ENCODE measurements at regions not wholly inside any gene's neighbourhood (a gene's known extent, or its start where the extent isn't known, plus 50 kb on each side); places are given as distances from the start of the nearest gene placed in this dataset.

DNA sequence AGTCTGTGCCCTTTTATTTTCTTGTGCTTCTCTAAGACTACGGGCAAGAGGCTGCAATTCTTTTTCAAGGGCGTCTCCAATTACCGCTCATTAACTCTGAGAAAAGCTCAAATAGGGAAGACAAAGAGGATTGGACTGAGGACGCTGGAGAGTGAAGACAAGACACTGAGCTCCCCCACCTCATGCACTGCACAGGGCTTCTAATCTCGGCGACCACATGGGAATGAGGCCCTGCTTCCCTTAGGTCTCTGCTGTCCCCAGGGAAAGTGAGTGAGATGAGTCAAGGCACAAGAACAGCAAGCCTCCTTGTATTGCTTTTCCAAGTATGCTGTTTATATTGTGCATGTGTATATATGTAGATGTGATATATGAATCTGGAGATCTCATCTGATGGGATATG, 392.2 kb upstream of the CFAP20DC start:
- DNase-seq: no peak

DNA sequence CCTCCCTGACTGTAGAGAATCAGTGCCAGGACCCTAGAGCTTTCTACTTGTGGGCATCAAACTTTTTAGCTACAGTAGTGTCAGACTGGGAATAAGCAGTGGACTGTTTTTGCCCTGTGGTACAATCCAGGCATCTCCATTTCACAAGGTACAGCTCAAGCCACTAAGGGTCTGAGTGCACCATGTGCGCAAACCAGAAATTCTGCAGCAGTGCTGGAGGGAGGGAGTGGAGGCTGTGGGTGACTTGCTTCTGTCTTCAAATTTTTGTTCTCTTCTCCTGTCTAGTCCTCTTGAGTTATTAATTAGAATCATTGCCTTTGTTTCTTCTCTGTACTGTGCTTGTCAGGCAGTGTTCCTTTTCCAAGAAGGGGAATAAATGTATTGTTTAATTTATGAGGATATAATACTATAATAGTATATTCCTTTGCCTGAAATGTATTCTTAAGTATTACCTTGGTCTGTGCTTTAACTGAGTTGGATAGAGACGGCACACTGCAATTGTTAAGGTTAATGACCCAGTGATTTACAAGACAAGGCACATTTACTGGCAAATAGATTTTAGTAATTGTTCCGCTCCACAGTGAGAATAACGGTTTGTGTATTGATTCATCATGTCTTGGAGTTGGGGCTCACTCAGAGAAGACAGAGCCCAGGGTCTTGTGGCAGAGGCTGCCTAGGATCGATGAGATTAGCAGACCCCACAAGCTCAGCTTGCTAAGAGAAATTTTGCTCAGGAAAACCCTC, 390.6 kb upstream of the CFAP20DC start:
- no peak for DNase-seq

DNA sequence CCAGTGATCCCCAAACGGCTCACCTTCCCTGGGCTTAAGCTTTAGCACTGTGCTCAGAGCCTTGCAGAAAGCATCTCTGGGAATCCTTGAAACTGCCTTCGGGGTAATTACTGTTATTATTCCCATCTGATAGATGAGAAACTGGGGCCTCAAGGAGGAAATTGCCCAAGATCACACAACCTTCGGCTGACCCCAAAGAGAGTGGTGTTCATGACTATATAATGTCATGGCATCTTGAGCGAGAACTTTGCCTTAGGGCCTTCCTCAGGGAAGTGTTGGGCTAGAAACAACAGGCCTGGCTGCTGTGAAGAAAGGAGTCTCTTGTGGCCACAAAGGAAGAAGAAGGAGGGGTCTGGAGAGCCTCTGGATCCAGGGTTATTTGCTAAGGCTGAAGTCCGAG, 388.7 kb upstream of the CFAP20DC start:
- DNase-seq: no peak

DNA sequence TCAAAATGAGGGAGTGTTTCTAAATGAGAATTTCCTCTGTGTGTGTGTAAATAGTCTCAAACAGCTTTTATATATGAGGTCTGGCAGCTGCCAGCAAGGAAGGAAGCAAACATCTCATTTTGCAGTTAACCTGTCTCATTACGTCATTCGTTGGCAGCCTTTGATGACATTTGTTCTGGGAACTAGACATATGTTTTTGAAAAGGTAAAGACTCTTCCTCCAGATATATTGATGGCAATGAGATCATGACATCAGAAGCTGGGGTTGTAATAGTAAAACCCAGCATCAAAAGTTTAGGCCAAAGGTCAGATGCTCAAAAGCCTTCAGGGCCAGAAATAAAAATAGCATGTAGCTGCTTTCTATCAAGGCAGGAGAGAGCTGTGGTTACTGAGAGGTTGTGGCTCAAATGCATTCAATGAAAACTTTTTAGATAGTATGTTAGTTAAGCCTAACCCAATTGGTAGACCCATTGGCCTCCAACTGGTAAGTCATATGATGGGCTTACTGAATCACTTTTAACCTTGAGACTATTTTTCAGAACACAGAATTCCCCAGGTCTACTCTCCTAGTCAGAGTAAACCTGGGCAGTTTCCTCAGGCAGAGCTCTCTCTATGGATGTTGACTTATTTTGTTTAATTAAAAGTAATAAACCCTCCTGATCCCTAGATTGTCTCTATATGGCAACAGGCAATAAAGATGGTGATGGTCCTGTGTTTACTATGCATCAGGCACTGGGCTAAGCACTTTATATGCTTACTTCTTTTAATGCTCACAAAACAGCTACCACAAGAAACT, 386.5 kb upstream of the CFAP20DC start:
- DNase-seq: no peak

DNA sequence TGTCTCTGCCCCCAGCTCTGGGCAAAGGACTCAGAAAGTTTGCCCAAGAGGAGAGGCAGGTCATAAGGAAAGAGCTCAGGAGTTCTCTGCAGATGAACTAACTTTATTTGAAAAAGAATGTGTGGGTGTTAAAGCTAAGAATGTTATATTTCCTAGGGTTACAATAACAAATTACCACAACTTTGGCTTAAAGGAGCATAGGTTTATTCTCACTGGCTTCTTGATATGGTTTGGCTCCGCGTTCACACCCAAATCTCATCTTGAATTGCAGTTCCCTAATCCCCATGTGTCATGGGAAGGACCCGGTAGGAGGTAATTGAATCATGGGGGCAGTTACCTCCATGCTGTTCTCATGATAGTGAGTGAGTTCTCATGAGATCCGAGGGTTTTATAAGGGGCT, 383.7 kb upstream of the CFAP20DC start:
- no peak for DNase-seq

DNA sequence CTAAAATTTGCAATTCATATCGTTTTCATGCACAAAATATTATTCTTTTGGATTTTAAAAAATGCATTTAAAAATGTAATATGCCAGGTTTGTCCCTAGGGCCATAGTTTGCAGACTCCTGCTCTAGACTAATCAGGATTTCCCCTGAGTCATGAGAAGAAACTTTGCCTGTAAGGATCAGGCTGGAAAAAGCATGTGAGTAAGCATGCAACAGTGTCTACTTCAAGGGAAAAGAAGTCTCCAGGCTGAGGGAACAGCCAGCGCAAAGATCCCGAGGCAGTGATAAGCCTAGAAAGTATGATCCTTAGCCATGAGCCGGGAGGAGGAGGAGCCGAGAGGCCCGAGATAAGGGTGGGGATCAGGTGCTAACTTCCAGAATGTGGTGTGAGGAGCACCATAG, 382.8 kb upstream of the CFAP20DC start:
- DNase-seq: no peak

DNA sequence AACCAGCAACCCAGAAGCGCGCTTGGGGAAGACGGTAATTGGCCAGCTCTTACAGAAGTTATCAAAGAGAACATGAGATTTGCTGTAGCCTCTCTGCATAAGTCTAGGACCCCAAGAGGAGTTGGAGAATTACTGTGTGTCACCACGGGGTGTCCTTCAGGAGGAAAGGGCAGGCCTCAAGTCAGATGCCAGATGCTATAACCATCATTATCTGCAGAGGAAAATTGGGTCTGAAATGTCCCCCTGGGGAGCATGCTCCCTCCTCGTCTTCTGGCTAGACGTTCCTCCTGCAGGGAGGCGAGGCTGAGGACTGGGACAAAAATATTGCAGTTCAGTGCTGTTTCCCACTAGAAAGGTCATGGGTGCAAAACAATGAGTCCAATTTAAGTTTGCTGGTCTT, 380.5 kb upstream of the CFAP20DC start:
- no peak for DNase-seq

DNA sequence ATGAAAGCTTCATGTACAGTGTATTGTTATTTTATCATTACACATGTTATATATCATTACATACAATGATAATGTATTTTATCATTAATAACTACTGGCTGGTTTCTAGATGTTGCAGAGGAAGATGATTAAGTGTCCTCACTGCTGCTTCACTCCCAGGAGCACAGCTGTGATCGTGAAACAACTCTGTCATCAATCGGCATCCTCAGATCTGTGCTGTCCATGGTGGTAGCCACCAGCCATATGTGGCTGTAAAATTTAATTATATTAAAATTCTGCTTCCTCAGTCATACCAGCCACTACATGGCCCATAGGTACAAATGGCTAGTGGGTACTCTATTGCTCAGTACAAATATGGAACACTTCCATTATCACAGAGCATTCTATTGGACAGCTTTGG, 379.4 kb upstream of the CFAP20DC start:
- no peak for DNase-seq

DNA sequence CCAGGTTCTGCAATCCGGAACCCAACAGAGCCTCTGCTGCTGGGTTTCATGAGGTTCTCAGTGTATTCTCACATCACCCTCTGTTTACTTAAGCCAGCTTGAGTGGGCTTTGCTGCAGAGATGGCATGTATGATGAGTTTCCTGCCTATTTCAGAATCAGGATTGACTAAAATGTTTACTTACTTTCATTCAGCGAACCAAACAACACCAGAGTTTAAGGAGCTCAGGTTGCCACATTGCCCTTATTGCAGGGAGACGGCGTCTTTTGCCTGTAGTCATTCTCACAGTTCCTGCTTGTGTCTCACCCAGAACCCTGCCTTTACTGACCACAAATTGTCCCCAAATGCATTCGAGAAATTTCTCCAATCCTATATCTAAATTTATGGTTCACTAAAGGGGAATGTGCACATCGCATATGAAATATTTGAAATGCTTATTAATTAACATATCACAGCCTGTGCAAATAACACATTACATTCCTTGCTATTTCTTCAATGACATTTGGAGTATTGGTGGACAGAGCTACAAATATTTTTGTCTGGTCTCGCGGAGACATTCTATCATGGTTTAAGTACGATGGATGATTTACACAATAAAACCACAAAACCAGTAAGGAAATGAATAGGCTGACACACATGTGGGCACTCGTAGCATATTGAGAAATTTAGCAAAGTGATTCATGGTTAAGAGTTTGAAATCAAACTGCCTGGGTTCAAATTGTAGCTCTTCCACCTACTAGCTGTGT, 377.2 kb upstream of the CFAP20DC start:
- DNase-seq: no peak

DNA sequence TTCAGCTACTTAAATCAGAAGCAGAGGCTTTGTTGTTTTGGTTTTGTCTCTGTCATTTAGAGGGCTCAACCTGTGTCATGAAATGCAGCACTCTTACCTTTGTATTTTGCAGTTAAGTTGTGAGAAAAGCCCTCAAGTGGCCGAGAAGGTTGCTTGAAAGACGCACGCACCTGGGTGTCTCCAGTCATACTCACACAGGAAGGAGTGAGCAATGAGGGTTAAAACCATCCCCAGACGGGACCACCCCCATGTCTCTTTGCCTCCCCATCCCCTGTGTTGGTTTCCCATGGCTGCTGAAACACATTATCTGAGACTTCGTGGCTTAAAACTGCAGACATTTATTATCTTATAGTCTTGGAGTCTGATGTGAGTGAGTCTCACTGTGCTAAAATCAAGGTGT, 376.1 kb upstream of the CFAP20DC start:
- no peak for DNase-seq

DNA sequence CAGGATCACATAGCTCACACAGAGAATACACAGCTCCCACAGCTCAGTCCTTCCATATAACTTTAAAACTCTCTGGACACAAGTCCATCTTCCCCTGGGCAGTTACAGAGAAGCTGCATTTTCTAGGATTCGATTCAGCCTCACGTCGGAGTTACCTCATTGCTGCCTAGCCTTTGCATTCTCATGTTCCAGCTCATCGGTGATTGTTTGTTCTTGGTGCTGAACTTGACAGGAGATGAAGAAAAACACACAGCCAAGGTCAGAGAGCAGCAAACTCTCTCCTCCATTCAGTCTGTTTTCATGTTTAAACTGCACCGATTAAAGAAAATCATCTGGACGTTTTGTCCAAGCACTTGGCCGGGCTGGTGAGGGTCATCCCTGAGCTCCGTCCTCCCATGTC, 375.5 kb upstream of the CFAP20DC start:
- DNase-seq: no peak

DNA sequence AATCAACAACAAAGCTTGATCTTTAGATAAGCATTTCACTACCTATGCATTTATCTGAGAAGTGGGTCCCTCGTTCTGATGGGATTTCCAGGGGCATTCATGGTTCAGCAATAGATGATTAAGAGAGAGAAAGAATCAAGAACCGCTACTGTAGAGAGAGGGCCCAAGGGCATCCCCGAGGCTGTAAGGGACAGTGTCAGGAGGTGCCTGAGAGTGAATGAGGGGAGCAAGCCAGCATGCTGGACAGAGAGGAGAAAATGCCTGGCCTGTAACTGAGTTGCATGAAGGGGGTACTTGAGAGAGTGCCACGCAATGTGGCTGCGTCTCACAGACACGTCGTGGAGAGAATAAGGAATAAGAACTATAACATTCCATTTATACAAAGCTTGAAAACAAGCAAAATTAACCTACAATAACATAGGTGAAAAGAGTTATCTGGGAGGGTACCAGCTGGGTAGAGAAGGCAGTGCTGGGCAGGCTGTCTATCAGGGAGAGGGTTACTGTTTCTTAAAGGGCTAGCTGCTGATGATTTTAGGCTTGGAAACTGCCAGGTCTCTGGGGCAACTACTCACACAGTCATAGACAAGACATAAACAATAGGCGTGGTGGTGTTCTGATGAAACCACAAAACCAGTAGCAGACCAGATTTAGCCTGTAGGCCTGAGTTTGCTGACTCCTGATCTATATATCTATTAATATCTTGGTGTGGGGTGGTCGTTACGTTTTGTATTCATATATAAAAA, 374.6 kb upstream of the CFAP20DC start:
- DNase-seq: no peak

DNA sequence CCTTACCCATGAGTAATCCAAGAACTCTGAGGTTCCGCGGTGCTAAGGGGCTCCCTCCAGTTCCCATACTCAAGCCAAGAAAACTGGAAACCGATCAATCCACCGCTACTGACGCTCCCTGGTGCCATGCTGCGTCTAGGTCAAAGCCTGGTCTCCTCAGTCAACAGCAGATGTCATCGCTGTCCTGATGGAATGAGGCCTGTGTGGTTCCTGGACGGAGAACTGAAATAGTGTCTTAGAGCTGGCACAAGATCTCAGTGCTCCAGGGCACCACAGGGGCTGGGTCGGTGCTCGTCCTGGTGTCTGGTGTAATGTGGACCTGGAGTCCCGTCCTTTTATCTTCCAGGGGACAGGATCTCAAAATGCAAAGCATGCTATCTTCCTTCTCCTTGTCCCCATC, 373.9 kb upstream of the CFAP20DC start:
- no peak for DNase-seq

DNA sequence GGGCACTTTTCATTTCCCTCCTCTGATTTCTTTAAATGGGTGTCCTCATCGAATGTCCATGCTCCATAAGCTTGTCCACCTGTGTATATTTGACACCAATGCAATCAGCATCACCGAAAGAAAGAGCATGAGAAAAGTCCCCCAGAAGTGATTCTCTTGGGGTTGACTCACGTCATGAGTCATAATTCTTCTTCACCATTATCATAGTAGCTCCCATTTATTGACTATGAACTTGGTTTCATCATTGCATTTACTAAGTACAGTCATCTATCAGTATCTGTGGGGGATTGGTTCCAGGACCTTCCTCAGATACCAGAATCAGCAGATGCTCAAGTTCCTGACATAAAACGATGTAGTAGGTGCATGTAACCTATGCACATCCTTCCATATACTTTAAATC, 372.5 kb upstream of the CFAP20DC start:
- DNase-seq: no peak

DNA sequence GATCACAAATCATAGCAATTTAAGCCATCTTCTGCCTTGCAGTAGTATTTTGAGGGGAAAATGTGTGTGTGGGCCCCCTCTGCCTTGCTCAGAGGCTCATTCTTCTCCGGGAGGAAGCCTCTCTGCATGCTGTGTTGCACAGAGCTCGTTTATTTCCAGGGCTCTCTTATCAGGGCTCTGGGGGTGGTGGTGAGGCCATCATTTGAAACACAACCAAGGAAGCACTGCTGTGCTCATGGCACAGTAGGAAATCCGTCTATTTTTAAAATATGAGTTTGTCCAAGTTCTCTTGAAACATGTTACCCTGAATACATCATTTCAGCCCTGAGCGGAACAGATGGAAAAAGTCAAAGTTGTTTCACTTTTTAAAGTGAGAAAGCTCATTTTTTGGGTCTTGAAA, 369.0 kb upstream of the CFAP20DC start:
- no peak for DNase-seq

DNA sequence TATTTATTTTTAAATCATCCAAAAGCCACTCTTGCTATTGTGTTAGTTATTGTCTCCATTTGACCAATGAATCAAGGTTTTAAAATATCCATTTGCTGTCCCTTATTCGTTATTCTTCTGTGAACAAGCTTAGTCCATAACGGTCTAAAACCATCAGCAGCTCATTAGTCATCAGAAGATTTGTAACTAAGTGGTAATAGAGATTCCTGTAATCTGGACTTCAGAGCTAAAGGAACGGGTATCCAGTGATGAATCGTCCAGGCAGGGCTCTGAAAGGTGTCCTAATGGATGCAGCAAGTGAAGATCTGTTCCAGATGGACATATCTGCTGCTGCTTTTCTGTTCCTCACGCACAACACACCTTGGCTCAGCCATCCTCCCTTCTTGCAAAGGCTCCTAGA, 362.7 kb upstream of the CFAP20DC start:
- DNase-seq: no peak

DNA sequence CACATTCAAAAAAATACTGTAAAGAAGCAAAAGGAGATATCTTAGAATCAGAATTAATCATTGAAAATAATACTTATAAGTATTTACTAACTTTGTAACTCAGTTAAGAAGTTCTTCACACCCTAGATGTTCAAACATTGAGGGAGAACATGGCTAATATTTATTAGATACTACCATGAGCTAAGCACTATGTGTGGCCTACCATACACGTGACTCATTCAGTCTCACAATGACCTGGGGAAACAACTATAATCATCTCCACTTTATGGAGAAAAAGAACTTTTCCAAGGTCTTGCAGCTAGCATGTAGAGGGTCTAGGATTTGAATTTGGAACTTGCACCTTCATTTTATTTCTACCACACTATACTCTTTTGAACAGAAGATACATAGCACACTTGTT, 361.9 kb upstream of the CFAP20DC start:
- DNase-seq: no peak

DNA sequence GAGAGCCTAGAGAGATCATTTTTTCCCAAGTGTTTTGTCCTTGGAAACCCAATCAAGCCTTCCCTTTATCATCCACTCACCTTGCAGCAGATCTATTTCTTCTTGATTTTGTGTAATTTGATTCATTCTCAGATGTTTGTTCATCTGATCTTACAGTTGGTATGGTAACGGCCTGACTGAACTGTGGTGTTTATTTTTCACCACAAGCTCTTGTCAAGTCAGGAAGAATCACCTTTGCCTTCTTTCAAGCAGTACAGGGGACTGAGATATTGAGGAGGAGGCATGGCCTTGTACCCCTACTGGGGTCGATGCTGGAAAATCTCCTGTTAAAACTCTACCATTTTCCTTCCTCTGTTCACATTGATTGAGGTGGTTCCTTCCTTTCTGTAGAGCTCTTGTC, 361.4 kb upstream of the CFAP20DC start:
- no peak for DNase-seq

DNA sequence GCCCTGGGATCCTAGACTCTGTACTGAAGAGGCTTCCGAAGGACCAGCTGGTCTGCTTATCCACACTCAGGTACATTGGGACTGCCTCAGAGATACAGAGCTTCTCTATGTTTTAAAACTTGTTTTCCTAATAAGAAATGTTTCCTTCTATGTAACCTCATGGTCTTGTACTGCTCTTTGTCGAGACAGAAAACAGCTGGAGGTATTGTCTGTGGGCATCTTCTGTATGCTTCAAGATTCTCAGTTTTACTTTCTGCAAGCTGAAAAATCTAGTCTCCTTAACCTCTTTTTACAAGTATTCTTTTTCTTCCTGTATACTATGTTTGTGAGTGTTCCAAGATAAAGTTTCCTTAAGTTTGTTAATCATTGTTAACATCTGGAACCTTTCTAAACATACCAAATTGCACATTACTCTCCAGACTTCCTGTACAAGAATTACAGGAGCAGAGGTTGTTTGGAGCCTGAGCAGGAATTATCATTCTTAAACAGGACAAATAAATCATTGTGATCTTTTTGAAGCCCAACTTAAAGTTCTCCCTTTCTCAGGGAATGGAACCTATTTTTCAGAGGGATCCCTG, 358.3 kb upstream of the CFAP20DC start:
- no peak for DNase-seq

DNA sequence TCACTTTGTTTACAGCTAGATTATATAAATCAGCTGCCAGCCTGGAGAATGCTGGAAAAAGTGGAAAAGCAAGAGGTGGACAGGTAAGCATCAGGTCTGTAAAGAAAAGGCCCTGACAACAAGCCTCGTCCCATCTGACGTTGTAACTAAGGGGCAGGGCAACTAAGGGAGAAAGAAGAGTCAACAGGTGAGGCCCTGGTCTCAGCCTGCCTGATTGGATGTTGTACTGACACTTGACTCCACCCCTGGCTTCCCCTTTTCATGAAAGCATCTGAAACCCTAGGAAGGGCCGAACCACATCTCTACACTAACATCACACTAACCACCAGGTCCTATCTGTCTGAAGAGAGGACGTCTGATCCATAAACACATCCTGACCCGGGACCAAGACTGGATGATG, 357.6 kb upstream of the CFAP20DC start:
- DNase-seq: no peak

DNA sequence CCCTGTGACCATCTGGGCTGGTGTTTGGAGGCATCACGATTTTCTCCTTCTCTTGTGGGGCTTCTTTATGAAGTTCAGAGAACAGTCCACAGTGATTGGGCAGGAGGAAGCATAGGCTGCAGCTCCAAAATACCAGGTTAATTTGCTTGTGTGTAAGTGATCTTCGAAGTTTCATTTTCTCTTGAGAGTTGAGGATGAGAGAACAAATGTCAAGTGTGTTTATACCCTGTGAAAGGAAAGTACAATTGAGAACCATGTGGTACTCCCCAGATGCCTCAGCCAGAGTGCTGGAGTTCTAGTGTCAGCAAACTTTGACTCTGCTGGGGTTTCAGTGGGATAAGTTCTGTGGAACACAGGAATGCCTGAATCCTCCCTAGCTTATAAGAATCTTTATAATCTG, 357.1 kb upstream of the CFAP20DC start:
- DNase-seq: no peak

DNA sequence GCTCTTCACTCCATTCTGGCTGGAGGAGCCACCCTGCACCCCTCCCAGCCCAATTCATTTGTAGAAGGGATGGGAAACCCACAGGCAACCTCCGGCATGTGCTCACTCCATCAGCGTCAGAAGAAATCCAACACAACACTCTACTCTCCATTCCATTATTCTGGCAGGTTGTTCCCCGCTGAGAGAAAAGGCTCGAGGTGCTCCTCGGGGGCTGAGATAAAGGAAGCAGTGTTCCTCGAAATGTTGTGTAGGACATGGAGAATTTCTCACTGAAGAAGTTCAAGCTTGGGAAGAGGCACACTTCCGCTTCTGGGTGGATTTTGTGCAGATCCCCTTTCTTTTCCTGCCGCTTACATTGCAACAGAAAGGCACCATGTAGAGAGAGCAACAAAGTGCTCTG, 355.0 kb upstream of the CFAP20DC start:
- no peak for DNase-seq

DNA sequence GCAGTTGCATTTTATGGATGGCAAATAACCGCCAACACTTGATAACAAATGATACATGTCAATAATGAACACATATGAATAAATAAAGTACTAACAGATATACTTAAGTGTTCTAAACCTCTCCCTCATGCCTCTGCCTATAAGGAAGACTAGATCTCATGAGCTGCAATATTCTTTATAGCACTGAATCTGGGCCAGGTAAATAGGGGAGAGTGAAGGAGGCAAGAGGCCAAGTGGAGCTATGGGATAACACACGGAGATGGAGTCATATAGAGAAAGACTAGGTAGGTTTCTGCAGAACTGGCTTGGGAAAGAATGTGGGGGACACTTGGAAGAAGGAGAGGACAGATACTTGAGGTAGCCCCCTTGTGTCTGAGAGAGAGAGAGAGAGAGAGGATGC, 354.2 kb upstream of the CFAP20DC start:
- no peak for DNase-seq

All from cerebellar nuclear complex (tissue), 1 donor.